Panc1 (cell line): ENCODE measurements at regions not wholly inside any gene's neighbourhood (a gene's known extent, or its start where the extent isn't known, plus 50 kb on each side); places are given as distances from the start of the nearest gene placed in this dataset.
"Not testable (repeated sequence)": the region's sequence is repeated elsewhere in the genome, so short reads cannot be mapped to it uniquely, and the experiment has no call there.

Experiments used
- ATAC-seq: fragments of 200-7000 bp; cut with Tn5 transposase; 2 replicates; pipeline ENCODE4 v1.9.1; 2020; ENCODE audit warnings: mild to moderate bottlenecking, moderate library complexity
- BruUV-seq: library from RNA; stranded (reverse); fragments of 400-500 nt; replicated peaks from 2 replicates; lab custom pipeline; 2021; lab: Mats Ljungman, UMichigan
- CTCF ChIA-PET: fragments of 300-600 bp; sonication (Branson Sonifier 250); formaldehyde crosslinking; loops from one replicate; lab custom pipeline; 2022; ENCODE audit warnings: antibody characterized with exemption; lab: Charles Lee
- POLR2A ChIA-PET: fragments of 300-600 bp; sonication (Branson Sonifier 250); formaldehyde crosslinking; loops from one replicate; lab custom pipeline; 2022; ENCODE audit warnings: antibody characterized with exemption; lab: Charles Lee
- DNase-seq: peaks from one replicate; pipeline ENCODE4 v3.0.0-alpha.2; 2010; ENCODE audit warnings: low read depth, low spot score
- H3K27ac ChIP-seq: 2 replicates; pipeline ENCODE4 v1.5.1; 2011; ENCODE audit warnings: mild to moderate bottlenecking, low read length, inconsistent platforms
- H3K27me3 ChIP-seq: fragments of 200-500 bp; sonication (Bioruptor generic); 2 replicates; pipeline ENCODE4 v1.6.0; 2014; ENCODE audit warnings: low read length, inconsistent platforms; ENCODE audit not compliant: control insufficient read depth, insufficient read depth
- H3K36me3 ChIP-seq: fragments of 200-500 bp; sonication (Bioruptor generic); 2 replicates; pipeline ENCODE4 v1.5.1; 2014; ENCODE audit warnings: inconsistent platforms, mild to moderate bottlenecking, low read length, moderate library complexity; ENCODE audit not compliant: control insufficient read depth, insufficient read depth
- H3K4me1 ChIP-seq: 2 replicates; pipeline ENCODE4 v1.5.1; 2011; ENCODE audit warnings: inconsistent platforms, mild to moderate bottlenecking, low read length, moderate library complexity; ENCODE audit not compliant: control insufficient read depth, insufficient read depth
- H3K4me3 ChIP-seq, 2 experiments: 2 replicates each; pipeline ENCODE4 v1.5.1; 2011 to 2012; ENCODE audit warnings: low read depth in 2 of 2, low read length in 2 of 2, mild to moderate bottlenecking in 2 of 2, inconsistent platforms in 1 of 2, moderate library complexity in 1 of 2
- H3K9me3 ChIP-seq: fragments of 200-500 bp; sonication (Bioruptor generic); 2 replicates; pipeline ENCODE4 v1.5.1; 2014; ENCODE audit warnings: low read depth, mild to moderate bottlenecking, inconsistent platforms, low read length, moderate library complexity; ENCODE audit not compliant: control insufficient read depth, insufficient read depth
- CTCF ChIP-seq: fragments of 450-650 bp; IDR thresholded peaks from 2 replicates; pipeline ENCODE4 v1.5.1; 2017; ENCODE audit warnings: mild to moderate bottlenecking
- POLR2AphosphoS5 ChIP-seq: IDR thresholded peaks from 2 replicates; pipeline ENCODE4 v1.6.1; 2012; ENCODE audit warnings: mild to moderate bottlenecking, low read depth, low read length, moderate library complexity
- REST ChIP-seq, 2 experiments: IDR thresholded peaks; 2 replicates each; pipeline ENCODE4 v1.6.1; 2011 to 2012; ENCODE audit warnings: low read depth in 2 of 2, control low read depth in 1 of 2, low read length in 1 of 2, mild to moderate bottlenecking in 1 of 2, moderate library complexity in 1 of 2; ENCODE audit not compliant: insufficient read depth in 1 of 2
- SIN3A ChIP-seq: IDR thresholded peaks from 2 replicates; pipeline ENCODE4 v1.6.1; 2012; ENCODE audit warnings: low read depth, mild to moderate bottlenecking, low read length, moderate library complexity, borderline replicate concordance; ENCODE audit not compliant: insufficient read depth
- TCF7L2 ChIP-seq: IDR thresholded peaks from 2 replicates; pipeline ENCODE4 v1.6.1; 2011; ENCODE audit warnings: mild to moderate bottlenecking, low read depth, low read length, inconsistent platforms
- in situ Hi-C: cut with HindIII; loops from 2 replicates; pipeline ENCODE4 v1.10.0; 2016; ENCODE audit warnings: low sequenced_read_pairs, low pct_unique_long_range_greater_than_20kb
- intact Hi-C: fragments of 100-400 bp; cut with micrococcal nuclease; formaldehyde crosslinking; loops from one replicate; pipeline ENCODE4 v1.10.0; 2022; ENCODE audit not compliant: unreplicated experiment

GRCh38 chr4:107415490-107415889 is 304.5 kb downstream of the PAPSS1 start:
- H3K9me3 ChIP-seq, ATAC-seq, CTCF ChIA-PET, H3K4me1 ChIP-seq, H3K36me3 ChIP-seq, intact Hi-C loops, POLR2A ChIA-PET, H3K27ac ChIP-seq, DNase-seq, H3K27me3 ChIP-seq, H3K4me3 ChIP-seq, in situ Hi-C loops, BruUV-seq: not testable (repeated sequence)

- in situ Hi-C loops, DNase-seq, H3K27me3 ChIP-seq, H3K9me3 ChIP-seq, ATAC-seq, H3K27ac ChIP-seq, BruUV-seq, intact Hi-C loops, H3K36me3 ChIP-seq, H3K4me3 ChIP-seq, POLR2A ChIA-PET, H3K4me1 ChIP-seq, CTCF ChIA-PET: not testable (repeated sequence)
Observed at GRCh38 chr4:107409872-107410271, 310.2 kb downstream of the PAPSS1 start.

GRCh38 chr4:107408968-107409367 is 311.1 kb downstream of the PAPSS1 start:
- in situ Hi-C loops (no loop called here), intact Hi-C loops (no loop called here)
- ChIA-PET POLR2A (no interaction called here), CTCF (no interaction called here)
- TF ChIP-seq CTCF: no peak
- no peak for TF ChIP-seq REST (IDR thresholded peaks at IDR 0.05; ENCODE audit: insufficient read depth in 1 of 2, low read depth in 2 of 2, low read length in 1 of 2)
- no peak for TF ChIP-seq POLR2AphosphoS5
- no peak for TF ChIP-seq TCF7L2
- no peak for TF ChIP-seq SIN3A
- ATAC-seq: no peak
- no peak overlapping the region for H3K4me3 ChIP-seq
- DNase-seq: no peak
- no TSS peak for BruUV-seq
- no peak overlapping the region for H3K27ac ChIP-seq
- no peaks in the 10 kb centered on the region for H3K9me3 ChIP-seq
- H3K27me3 ChIP-seq: no peaks in the 10 kb centered on the region
- no peaks in the 10 kb centered on the region for H3K4me1 ChIP-seq
- no peaks in the 10 kb centered on the region for H3K36me3 ChIP-seq
